ENCODE measurements at regions not wholly inside any gene's neighbourhood (a gene's known extent, or its start where the extent isn't known, plus 50 kb on each side); places are given as distances from the start of the nearest gene placed in this dataset.

- Histone ChIP-seq H4K20me1 (ENCODE audit: insufficient read depth, low read length) (no peaks in the 10 kb centered on the region), H3K56ac (ENCODE audit: extremely low read depth, insufficient read depth, low read length) (no peak overlapping the region), H3K23ac (ENCODE audit: low read depth, low read length) (no peak overlapping the region), H3K14ac (replicated peaks; ENCODE audit: low read depth, low read length) (no peak overlapping the region), H3K4me2 (ENCODE audit: low read depth, low read length) (no peak overlapping the region), H4K91ac (ENCODE audit: insufficient read depth, low read depth, low read length) (no peak overlapping the region), H2AK9ac (replicated peaks; ENCODE audit: low read depth, low read length, poor library complexity) (no peak overlapping the region), H4K8ac (ENCODE audit: low read depth in 2 of 2, low read length in 2 of 2) (no peak overlapping the region), H3K27me3 (ENCODE audit: control insufficient read depth, insufficient read depth, low read length) (no peaks in the 10 kb centered on the region), H3K18ac (ENCODE audit: low read depth, low read length) (no peak overlapping the region), H3K27ac (ENCODE audit: insufficient read depth, low read length) (no peak overlapping the region), H4K5ac (ENCODE audit: low read depth, low read length) (no peak overlapping the region), H3K9me1 (ENCODE audit: insufficient read depth, low read length) (0 out of 2 replicates have a peak, but pooled peaks cover 3% of the 10 kb centered on the region), H3K4me3 (ENCODE audit: insufficient read depth, low read depth, low read length) (no peak overlapping the region), H3K4me1 (ENCODE audit: control insufficient read depth, insufficient read depth, low read length) (peaks cover 7% of the 10 kb centered on the region), H3K79me1 (ENCODE audit: low read depth in 1 of 2, low read length in 2 of 2) (no peaks in the 10 kb centered on the region), H3K4ac (ENCODE audit: low read depth, low read length) (no peak overlapping the region), H2BK20ac (ENCODE audit: low read depth, low read length) (no peak overlapping the region), H3K36me3 (ENCODE audit: control insufficient read depth, insufficient read depth, low read length) (peaks cover 12% of the 10 kb centered on the region; the same call in 1 of the 2 replicates), H3K9me3 (ENCODE audit: control insufficient read depth, insufficient read depth, low read length) (no peaks in the 10 kb centered on the region), H2AFZ (replicated peaks; ENCODE audit: low read length, poor library complexity) (no peak overlapping the region), H2BK120ac (ENCODE audit: low read depth, low read length) (no peak overlapping the region), H2BK15ac (ENCODE audit: low read depth, low read length) (no peak overlapping the region), H3K9ac (ENCODE audit: low read depth, low read length) (no peak overlapping the region), H2AK5ac (ENCODE audit: low read depth, low read length) (no peak overlapping the region), H2BK5ac (ENCODE audit: low read depth, low read length, poor library complexity, severe bottlenecking) (no peak overlapping the region)
- ChIA-PET POLR2A (ENCODE audit: unreplicated experiment) (no interaction called here), CTCF (no interaction called here)
- in situ Hi-C loops (cut with MboI; ENCODE audit: low sequenced_read_pairs), result no loop called here
- DNase-seq (no peak), ATAC-seq (ENCODE audit: low read depth) (no peak)
- BruUV-seq (replicated peaks), result no TSS peak
- dilution Hi-C loops (cut with HindIII; ENCODE audit: low sequenced_read_pairs, unreplicated experiment), result no loop called here
- intact Hi-C loops (cut with micrococcal nuclease), result no loop called here
- TF ChIP-seq BHLHE40 (IDR thresholded peaks at IDR 0.05; ENCODE audit: low read depth, low read length), result no peak
- TF ChIP-seq USF2 (IDR thresholded peaks at IDR 0.05; ENCODE audit: low read depth, low read length), result no peak
- TF ChIP-seq MXI1 (IDR thresholded peaks at IDR 0.05; ENCODE audit: borderline replicate concordance, low read depth, low read length), result no peak
- no peak for TF ChIP-seq RFX5 (IDR thresholded peaks at IDR 0.05; ENCODE audit: low read depth, low read length)
- no peak for TF ChIP-seq FOS (IDR thresholded peaks at IDR 0.05; ENCODE audit: low read depth, low read length)
- no peak for TF ChIP-seq CHD1 (IDR thresholded peaks at IDR 0.05; ENCODE audit: low read depth, low read length)
- no peak for TF ChIP-seq ELK1 (IDR thresholded peaks at IDR 0.05; ENCODE audit: borderline replicate concordance, low read depth, low read length)
- TF ChIP-seq RCOR1 (IDR thresholded peaks at IDR 0.05; ENCODE audit: insufficient replicate concordance, low read length), result no peak
- TF ChIP-seq CEBPB (IDR thresholded peaks at IDR 0.05; ENCODE audit: low read depth, low read length), result no peak
- no peak for TF ChIP-seq SMC3 (IDR thresholded peaks at IDR 0.05; ENCODE audit: low read depth, low read length)
- TF ChIP-seq CTCF (conservative IDR thresholded peaks at IDR 0.05; ENCODE audit: low read depth, low read length), result no peak
- no peak for TF ChIP-seq NFE2L2 (IDR thresholded peaks at IDR 0.05; ENCODE audit: low read depth, low read length)
- no peak for TF ChIP-seq POLR2A (IDR thresholded peaks at IDR 0.05; ENCODE audit: low read depth, low read length)
- TF ChIP-seq MAFK (IDR thresholded peaks at IDR 0.05; ENCODE audit: low read depth, low read length), result no peak
- TF ChIP-seq RAD21 (IDR thresholded peaks at IDR 0.05; ENCODE audit: low read length), result no peak
- TF ChIP-seq MAZ (IDR thresholded peaks at IDR 0.05; ENCODE audit: borderline replicate concordance, low read depth, low read length), result no peak
- WGBS, 2 experiments (ENCODE audit: extremely low coverage in 2 of 2, insufficient read length in 1 of 2), result 89% methylated on average over 3 of the region's 3 CpGs; no CpG with 5 or more reads in 1 of the 2 experiments
Observed at GRCh38 chr16:27728691-27729090, 178.7 kb downstream of the KATNIP start.

Data from IMR-90 (cell line).